ENCODE measurements at regions not wholly inside any gene's neighbourhood (a gene's known extent, or its start where the extent isn't known, plus 50 kb on each side); places are given as distances from the start of the nearest gene placed in this dataset.
A peak's percentile ranks its signal among the peaks of the same experiment; 100 is the strongest.
"Not testable (repeated sequence)": the region's sequence is repeated elsewhere in the genome, so short reads cannot be mapped to it uniquely, and the experiment has no call there.

- TF ChIP-seq CTCF (IDR thresholded peaks at IDR 0.05; ENCODE audit: low read depth, low read length) = no peak
- Histone ChIP-seq H3K4me3 (ENCODE audit: low read depth, low read length) (peak overlapping the region; percentile 62), H3K27me3 (no peaks in the 10 kb centered on the region), H3K9me3 (no peaks in the 10 kb centered on the region), H3K36me3 (no peaks in the 10 kb centered on the region), H3K4me1 (peaks cover 43% of the 10 kb centered on the region)
- peak; percentile 65 for DNase-seq
Measured at GRCh38 chr15:92819278-92820235, 80.6 kb upstream of the CHD2 start.

GRCh38 chr15:92820236-92821021, 79.7 kb upstream of the CHD2 start:
- TF ChIP-seq CTCF (IDR thresholded peaks at IDR 0.05; ENCODE audit: low read depth, low read length) = no peak
- Histone ChIP-seq H3K27me3 (no peaks in the 10 kb centered on the region), H3K9me3 (no peaks in the 10 kb centered on the region), H3K4me3 (ENCODE audit: low read depth, low read length) (peak overlapping the region; percentile 62), H3K36me3 (no peaks in the 10 kb centered on the region), H3K4me1 (peaks cover 43% of the 10 kb centered on the region)
- DNase-seq = peak; percentile 93

GRCh38 chr15:92821491-92822116, 78.5 kb upstream of the CHD2 start:
- DNase-seq = no peak
- Histone ChIP-seq H3K36me3 (no peaks in the 10 kb centered on the region), H3K4me1 (peaks cover 43% of the 10 kb centered on the region), H3K9me3 (no peaks in the 10 kb centered on the region), H3K27me3 (no peaks in the 10 kb centered on the region), H3K4me3 (ENCODE audit: low read depth, low read length) (no peak overlapping the region)
- no peak for TF ChIP-seq CTCF (IDR thresholded peaks at IDR 0.05; ENCODE audit: low read depth, low read length)

GRCh38 chr15:92822216-92823144, 77.6 kb upstream of the CHD2 start:
- no peak for TF ChIP-seq CTCF (IDR thresholded peaks at IDR 0.05; ENCODE audit: low read depth, low read length)
- H3K9me3 ChIP-seq = no peaks in the 10 kb centered on the region
- H3K27me3 ChIP-seq = no peaks in the 10 kb centered on the region
- no peak overlapping the region for H3K4me3 ChIP-seq (ENCODE audit: low read depth, low read length)
- H3K36me3 ChIP-seq = no peaks in the 10 kb centered on the region
- no peak for DNase-seq
- H3K4me1 ChIP-seq = peaks cover 41% of the 10 kb centered on the region

- Histone ChIP-seq H3K27me3 (no peaks in the 10 kb centered on the region), H3K4me3 (ENCODE audit: low read depth, low read length) (no peak overlapping the region), H3K9me3 (no peaks in the 10 kb centered on the region), H3K4me1 (peaks cover 28% of the 10 kb centered on the region), H3K36me3 (no peaks in the 10 kb centered on the region)
- no peak for DNase-seq
- TF ChIP-seq CTCF (IDR thresholded peaks at IDR 0.05; ENCODE audit: low read depth, low read length) = no peak
Measured at GRCh38 chr15:92825985-92826384, 74.1 kb upstream of the CHD2 start.

- not testable (repeated sequence) for H3K36me3 ChIP-seq; DNase-seq; H3K27me3 ChIP-seq; H3K4me3 ChIP-seq (ENCODE audit: low read depth, low read length); H3K9me3 ChIP-seq
- H3K4me1 ChIP-seq = peaks cover 18% of the 10 kb centered on the region
Measured at GRCh38 chr15:92827991-92828390, 72.1 kb upstream of the CHD2 start.

Data from BE2C (cell line).